ENCODE measurements at regions not wholly inside any gene's neighbourhood (a gene's known extent, or its start where the extent isn't known, plus 50 kb on each side); places are given as distances from the start of the nearest gene placed in this dataset.

DNA sequence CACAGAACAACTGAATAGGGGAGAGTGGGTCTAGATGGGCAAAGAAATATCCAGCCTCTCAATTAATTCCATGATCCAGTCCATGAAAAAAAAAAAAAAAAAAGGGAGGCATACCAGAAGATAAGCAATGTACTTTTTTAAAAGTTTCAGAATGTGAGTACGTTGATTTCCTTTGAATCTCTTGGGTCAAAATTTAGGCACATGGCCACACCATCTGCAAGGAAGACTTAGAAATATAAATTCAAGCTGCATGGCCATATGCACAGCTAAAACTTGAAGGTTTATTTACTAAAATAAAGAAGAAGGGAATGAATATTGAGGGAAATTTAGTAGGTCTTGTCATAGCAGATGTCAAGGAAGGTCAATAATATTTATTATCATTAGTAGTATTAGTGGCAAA, 286.5 kb upstream of the CDH7 start:
- no peaks in the 10 kb centered on the region for H3K9me3 ChIP-seq
- intact Hi-C loops (cut with DNase I): no loop called here
- no peaks in the 10 kb centered on the region for H3K4me1 ChIP-seq
- no peak for DNase-seq (ENCODE audit: low spot score in 2 of 2)
- H3K4me3 ChIP-seq: no peak overlapping the region
- TF ChIP-seq CTCF (IDR thresholded peaks at IDR 0.05): no peak
- no peaks in the 10 kb centered on the region for H3K36me3 ChIP-seq
- no peak overlapping the region for H3K27ac ChIP-seq
- H3K27me3 ChIP-seq: no peaks in the 10 kb centered on the region

DNA sequence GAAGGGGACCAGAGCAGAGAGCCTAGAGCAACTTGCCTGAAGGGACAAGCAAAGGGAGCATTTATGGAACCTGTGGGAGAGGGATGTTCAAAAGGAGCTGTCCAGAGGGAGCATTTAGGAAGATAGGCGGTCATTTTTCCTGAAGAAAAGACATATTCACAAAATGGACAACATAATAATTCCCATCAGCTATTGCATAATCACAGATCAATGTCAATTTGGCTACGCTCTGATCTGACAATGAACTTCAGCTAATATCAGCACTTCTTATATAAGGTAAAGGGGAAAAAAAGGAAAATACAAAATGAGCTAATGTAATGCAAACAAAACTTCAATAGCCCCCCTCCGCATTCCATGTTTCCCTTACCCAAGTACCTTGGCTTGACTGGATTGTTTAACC, 291.1 kb upstream of the CDH7 start:
- H3K36me3 ChIP-seq: no peaks in the 10 kb centered on the region
- H3K4me1 ChIP-seq: no peaks in the 10 kb centered on the region
- no peak for DNase-seq (ENCODE audit: low spot score in 2 of 2)
- no peaks in the 10 kb centered on the region for H3K27me3 ChIP-seq
- no peaks in the 10 kb centered on the region for H3K9me3 ChIP-seq
- no peak for TF ChIP-seq CTCF (IDR thresholded peaks at IDR 0.05)
- H3K4me3 ChIP-seq: no peak overlapping the region
- intact Hi-C loops (cut with DNase I): no loop called here
- H3K27ac ChIP-seq: no peak overlapping the region

- no peak for TF ChIP-seq CTCF (IDR thresholded peaks at IDR 0.05)
- no peaks in the 10 kb centered on the region for H3K27me3 ChIP-seq
- no peaks in the 10 kb centered on the region for H3K36me3 ChIP-seq
- intact Hi-C loops (cut with DNase I): no loop called here
- H3K9me3 ChIP-seq: no peaks in the 10 kb centered on the region
- no peak overlapping the region for H3K4me3 ChIP-seq
- no peak for DNase-seq (ENCODE audit: low spot score in 2 of 2)
- no peak overlapping the region for H3K27ac ChIP-seq
- no peaks in the 10 kb centered on the region for H3K4me1 ChIP-seq
These were observed 291.9 kb upstream of the CDH7 start for GRCh38 chr18:65458871-65459270.

GRCh38 chr18:65439188-65439587, 311.6 kb upstream of the CDH7 start:
- Histone ChIP-seq H3K36me3 (no peaks in the 10 kb centered on the region), H3K27ac (no peak overlapping the region), H3K4me1 (no peaks in the 10 kb centered on the region), H3K9me3 (no peaks in the 10 kb centered on the region), H3K4me3 (no peak overlapping the region), H3K27me3 (no peaks in the 10 kb centered on the region)
- no peak for TF ChIP-seq CTCF (IDR thresholded peaks at IDR 0.05)
- no peak for DNase-seq (ENCODE audit: low spot score in 2 of 2)
- intact Hi-C loops (cut with DNase I): no loop called here

- intact Hi-C loops (cut with DNase I): no loop called here
- Histone ChIP-seq H3K27me3 (no peaks in the 10 kb centered on the region), H3K4me1 (no peaks in the 10 kb centered on the region), H3K9me3 (no peaks in the 10 kb centered on the region), H3K36me3 (no peaks in the 10 kb centered on the region), H3K27ac (no peak overlapping the region), H3K4me3 (no peak overlapping the region)
- no peak for TF ChIP-seq CTCF (IDR thresholded peaks at IDR 0.05)
- DNase-seq (ENCODE audit: low spot score in 2 of 2): no peak
These were observed 314.4 kb upstream of the CDH7 start for GRCh38 chr18:65436430-65436829.

DNA sequence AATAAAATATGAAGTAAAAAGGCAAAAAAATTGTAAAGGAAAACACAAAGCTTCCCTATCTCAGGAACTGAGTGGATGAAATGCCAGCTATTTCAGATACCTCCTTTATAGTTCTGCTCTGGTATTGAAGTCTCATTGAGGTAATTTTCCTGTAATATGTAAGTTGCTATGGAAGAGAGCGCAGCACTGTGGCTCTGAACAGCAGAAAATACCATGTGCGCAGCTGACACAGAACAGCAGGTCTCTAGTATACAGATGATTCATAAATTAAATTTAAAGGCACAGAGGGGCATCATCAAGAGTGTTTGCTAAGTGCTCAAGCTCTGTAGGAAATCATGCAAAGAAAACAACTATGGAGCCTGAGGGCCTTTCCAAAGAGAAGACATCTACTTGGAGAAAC, 315.3 kb upstream of the CDH7 start:
- intact Hi-C loops (cut with DNase I): no loop called here

More for the DNA sequence above, 315.3 kb upstream of the CDH7 start:
- no peak for DNase-seq (ENCODE audit: low spot score in 2 of 2)
- no peaks in the 10 kb centered on the region for H3K27me3 ChIP-seq
- no peaks in the 10 kb centered on the region for H3K36me3 ChIP-seq
- no peak for TF ChIP-seq CTCF (IDR thresholded peaks at IDR 0.05)
- H3K4me3 ChIP-seq: no peak overlapping the region
- no peaks in the 10 kb centered on the region for H3K9me3 ChIP-seq
- no peaks in the 10 kb centered on the region for H3K4me1 ChIP-seq
- H3K27ac ChIP-seq: no peak overlapping the region
